ENCODE measurements at regions not wholly inside any gene's neighbourhood (a gene's known extent, or its start where the extent isn't known, plus 50 kb on each side); places are given as distances from the start of the nearest gene placed in this dataset.

DNA sequence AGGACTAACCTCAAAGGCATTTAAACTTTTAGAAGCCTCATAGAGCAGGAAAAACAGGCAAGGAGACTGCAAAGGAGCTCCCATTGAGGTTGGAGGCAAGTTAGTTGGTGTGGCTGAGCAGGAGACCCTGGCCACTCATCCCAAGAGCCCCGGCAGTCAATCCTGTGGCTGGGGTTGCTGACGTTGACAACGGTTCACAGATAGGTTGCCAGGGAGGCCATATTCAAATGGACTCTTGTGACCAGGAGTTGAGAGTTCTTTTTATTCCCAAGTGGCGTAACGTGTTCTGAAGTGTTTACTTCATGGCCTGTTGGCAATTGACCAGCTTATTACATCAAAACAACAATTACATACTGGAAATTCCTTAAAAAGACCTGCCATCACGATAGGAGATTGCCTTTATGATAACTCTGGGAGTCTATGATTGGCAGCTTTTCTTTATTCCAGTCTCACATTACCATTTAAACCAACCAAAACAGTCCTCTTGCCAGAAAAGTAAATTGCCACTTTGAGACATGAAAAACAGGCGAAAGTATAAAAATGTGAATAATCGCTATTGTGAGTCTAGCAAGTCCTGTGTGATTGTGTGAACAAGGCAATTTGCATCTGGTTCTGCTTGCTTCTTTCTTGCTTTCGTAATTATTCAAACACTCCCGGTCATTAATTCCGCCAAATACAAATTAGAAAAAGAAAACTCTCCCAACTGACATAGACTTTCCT is 394.9 kb downstream of the MED10 start:
- peak; percentile 39 for DNase-seq

DNA sequence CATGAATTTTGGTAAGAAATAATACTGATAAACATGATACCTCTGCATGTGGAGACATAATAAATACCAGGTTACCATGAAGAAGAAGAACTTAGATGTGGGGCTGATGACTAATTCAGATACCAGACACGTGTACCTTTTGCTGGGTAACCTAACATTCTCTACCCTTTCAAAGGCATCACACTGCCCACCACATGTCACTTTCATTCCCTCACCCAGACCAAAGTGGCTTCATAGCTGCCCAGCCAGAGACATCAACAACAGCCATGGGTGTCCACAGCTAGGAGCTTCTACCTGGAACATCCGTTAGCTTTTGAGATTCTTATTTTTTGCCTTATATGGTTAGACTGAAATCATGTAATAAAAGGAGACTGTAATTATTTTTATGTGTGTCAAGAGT is 396.8 kb downstream of the MED10 start:
- no peak for DNase-seq

DNA sequence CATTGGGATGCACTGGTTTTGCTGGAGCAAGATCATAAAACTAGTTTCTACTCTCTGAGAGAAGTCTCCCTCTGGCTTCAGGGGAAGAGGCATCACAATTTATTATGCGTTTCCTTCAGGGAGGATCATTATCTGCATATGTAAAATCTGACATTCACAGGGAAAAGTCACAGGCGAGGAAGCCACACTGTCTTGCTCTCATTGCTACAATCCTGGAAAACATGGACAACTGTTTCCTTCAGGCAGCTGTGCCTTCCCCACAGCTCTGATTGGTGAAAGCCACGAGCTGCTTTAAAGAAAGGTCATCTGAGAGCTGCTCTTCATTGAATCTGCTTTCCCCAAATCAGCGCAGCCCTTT is 397.8 kb downstream of the MED10 start:
- DNase-seq = no peak

DNA sequence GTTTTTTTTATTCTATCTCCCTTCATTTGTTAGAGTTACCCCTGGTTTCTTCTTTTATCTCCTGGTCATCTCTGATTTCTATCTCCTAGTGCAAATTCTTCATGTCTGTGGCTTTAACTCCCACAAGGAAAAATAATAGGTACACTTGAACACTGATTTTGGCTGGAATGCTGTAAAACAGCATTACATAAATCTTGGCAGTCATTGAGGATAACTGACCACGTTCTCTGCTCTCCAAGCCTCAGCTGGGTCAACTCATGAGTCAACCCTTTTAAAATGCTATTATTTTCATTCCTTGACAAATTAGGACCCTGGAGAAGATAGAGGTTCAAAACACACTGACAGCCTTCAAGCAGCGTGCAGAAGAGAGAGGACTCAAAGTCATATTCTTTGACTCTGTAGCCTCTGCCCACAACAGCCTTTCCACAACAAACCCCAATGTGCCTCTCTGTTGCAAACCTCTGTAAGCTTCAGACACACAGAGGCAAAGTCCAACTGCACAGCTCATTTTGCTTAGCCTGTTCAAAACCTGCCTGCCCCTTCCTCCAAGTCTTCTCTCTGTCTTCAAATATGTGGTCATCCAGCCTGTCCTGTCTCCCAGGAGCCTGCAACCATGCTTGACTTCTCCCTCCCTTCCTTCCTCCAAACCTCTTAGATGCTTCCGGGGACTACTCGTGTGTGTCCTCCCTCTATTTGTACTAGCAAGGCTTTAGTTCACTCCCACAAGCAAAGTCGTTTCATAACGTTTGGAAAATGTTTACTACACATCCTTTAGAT is 398.4 kb downstream of the MED10 start:
- no peak for DNase-seq

DNA sequence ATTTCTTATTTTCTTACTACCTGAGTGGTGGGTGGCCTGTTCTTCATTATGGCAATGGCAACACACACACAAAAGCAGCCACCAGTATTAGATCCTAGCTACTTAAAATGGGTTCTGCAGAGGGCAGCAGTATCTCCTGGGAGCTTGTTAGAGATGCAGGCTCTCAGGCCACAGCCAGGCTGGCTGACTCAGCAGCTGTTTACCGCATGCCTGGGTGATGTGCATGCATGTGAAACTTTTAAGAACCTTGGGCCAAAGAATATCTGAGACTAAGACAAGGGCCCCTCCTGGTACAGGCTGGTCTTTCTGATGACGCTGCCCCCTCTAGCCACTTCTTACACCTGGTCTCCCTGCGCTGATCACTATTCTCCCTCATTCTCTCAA is 399.0 kb downstream of the MED10 start:
- no peak for DNase-seq

DNA sequence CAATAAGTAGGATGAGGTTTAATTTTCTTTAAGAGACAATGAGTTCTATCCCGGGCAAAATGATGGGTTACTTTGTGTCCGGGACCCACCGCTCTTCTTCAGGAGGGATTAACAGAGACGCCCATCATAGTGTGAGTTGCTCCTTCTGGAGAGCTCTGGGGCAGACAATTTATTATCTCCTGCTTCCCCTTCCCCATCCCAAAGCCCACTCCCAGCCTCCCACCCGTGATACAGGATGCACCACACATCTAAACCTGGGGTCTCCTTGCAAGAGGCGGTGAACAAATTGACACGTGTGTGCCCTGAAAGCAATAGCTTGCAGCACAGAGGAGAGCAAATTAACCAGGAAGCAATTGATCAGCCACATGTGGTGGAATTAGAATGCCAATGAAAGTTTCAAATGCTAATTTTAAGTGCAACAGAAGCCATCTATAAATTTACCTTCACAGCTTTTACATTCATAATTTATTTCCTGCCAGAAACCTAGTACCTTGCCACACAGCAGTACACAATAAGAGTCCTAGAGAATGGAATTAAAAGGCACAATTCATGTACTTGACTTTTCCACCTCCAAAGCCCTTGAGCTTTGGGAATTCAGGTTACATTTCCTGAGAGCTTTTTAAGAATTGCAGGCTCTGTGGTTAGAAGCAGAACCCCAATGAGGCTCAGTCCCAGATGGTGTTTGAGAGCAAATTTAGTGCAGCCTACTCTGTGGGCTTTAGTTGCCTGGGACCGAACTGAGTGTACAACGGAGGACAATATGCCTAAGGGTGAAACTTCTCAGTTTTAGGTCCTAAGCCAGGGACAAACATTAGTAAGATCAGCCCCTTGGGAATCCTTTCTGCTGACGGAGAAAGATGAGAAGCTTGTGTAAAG is 399.6 kb downstream of the MED10 start:
- no peak for DNase-seq

DNA sequence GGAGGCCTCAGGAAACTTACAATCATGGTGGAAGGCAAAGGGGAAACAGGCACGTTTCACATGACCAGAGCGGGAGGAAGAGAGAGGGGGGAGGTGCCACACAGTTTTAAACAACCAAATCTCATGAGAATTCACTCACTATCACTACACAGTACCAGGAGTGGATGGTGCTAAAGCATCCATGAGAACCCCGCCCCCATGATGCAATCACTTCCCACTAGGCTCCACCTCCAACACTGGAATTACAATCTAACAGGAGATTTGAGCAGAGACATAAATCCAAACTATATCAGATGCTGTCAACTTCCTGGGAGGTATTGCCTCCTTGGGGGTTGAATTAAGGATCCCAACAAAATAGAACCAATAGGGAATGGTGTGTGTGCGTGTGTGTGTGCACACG is 407.1 kb downstream of the MED10 start:
- DNase-seq = no peak

DNA sequence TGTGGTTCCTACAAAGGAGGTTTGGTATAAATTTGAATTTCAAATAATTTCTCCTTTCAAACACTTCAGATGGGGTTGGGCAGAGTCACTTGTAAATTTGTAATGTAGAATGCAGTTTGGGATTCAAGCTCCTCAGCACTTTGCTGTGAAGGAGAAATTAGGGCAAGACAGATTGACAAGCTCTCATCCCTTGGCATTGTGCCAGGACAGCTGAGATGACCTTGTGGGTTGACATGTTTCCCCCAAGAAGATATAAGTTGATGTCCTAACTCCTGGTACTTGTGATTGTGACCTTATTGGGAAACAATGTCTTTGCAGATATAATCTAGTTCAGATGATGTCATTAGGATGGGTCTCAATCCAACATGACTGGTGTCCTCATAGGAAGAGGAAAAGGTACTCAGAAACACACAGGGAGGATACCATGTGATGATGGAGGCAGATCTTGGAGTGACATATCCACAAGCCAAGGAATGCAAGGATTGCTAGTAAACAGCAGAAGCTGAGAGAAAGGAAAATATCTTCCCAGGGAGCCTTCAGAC is 408.3 kb downstream of the MED10 start:
- no peak for DNase-seq

DNA sequence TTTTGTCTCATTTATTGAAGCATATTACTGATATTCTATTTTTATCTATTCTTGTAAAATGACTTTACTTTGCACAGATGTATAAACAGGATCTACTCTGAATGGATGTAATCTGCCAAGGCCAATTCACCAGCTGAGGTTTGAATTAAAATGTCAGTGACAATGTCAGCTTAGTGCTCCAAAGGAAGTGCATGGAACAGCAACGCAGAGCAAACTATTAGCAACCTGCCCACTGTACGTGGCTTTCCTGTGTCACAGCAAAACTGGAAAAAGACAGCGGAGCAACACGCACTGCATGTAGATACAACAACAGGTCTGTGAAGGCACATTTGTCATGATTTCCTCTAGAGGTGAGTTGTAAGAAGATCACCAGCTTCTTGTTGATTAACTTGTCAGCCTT is 409.4 kb downstream of the MED10 start:
- no peak for DNase-seq

DNA sequence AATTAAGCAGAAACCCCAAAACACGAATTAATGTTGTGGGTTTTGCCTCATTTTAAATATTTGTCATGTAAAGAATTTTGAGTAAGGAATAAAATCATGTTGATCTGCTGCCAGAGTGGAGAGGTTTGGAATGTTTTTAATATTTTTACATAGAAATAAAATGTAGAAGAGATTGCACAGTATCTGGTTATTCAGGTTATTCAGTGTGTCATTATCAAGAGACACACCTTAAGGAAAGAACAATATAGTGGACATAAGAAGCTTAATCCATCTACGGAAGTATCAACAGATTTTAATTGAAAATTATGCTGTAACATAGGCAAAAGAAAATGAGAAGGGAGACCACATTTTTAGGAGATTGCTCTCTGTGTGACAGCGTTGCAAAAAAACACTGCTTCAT is 410.4 kb downstream of the MED10 start:
- no peak for DNase-seq

DNA sequence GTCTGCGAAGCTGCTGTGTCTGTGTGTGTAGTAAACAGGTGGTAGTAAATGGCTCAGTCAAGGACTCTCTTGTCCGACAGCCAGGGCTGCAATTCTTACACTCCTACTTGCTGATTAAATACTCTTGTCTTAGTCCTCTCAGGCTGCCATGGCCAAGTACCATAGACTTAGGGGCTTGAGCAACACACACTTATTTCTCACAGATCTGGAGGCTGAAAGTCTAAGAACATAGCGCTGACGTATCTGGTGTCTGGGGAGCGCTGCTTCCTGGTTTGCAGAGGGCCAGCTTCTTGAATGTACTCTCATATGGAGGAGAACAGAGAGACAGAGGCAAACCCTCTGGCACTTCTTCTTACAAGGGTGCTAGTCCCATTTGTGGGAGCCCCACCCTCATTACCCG is 411.0 kb downstream of the MED10 start:
- no peak for DNase-seq

DNA sequence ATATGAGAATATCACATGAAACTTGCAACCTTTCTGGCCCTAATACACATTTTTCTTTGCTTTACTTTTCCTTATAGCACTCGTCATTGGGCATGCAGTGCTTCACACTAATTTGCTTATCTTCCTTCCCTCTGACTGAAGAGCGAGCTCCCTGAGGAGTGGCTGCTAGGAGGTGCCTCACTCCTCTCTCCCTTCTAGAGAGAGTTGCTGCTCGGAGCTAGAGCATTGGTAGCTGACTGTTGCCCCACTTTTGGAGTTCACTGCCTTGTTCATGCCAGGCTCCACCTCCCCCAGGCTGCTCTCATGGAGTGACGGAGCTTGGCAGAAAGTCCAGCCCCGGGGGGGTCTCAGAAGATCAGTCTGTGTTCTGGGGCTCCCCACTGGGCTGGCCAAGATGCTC is 413.2 kb downstream of the MED10 start:
- DNase-seq = no peak

DNA sequence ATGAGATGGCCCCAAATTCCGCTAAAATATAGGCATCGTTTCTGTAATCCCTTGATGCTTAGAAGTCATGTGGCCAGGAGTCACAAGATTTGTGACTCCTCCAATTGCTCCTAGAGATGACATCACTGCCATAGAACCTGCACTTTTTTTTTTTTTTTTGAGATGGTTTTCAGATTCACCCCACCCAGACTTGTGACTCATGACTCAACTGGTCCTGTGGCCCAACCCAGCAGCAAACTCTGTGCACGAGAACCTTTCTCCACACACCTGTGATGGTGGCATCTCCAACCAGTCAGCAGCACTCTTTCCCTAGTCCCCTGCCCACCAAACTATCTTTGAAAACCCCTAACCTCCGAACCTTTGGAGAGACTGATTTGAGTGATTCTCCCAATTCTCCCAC is 414.0 kb downstream of the MED10 start:
- DNase-seq = no peak

DNA sequence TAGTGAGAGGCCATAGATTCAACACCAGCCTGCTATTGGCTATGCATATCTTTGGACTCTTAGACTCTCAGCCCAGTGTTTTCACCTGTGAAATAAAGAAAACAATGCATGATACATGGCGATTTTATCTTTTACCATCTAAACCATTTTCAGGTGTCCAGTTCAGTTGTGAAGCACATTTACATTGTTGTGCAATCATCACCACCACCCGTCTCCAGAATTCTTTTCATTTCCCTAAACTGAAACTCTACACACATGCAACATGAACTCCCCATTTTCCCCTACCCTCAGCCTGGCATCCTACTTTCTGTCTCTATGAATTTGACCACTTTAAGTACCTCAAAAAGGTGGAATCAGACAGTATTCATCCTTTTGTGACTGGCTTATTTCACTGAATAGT is 420.6 kb downstream of the MED10 start:
- no peak for DNase-seq

DNA sequence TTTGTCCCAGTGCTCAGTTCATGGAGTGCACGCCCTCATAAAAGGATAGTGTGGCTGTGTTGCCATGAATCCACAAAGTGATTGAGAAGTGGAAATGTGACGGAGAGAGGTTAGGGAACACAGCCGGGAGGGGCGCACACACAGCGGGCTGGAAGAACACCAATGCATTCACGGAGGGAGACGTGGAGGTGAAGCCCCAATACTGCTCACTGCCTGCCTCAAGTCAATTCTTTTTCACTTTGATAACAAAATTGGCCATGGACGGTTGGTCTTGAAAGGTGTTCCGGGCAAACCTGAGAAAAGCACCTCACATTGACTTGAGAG is 424.1 kb downstream of the MED10 start:
- DNase-seq = no peak

DNA sequence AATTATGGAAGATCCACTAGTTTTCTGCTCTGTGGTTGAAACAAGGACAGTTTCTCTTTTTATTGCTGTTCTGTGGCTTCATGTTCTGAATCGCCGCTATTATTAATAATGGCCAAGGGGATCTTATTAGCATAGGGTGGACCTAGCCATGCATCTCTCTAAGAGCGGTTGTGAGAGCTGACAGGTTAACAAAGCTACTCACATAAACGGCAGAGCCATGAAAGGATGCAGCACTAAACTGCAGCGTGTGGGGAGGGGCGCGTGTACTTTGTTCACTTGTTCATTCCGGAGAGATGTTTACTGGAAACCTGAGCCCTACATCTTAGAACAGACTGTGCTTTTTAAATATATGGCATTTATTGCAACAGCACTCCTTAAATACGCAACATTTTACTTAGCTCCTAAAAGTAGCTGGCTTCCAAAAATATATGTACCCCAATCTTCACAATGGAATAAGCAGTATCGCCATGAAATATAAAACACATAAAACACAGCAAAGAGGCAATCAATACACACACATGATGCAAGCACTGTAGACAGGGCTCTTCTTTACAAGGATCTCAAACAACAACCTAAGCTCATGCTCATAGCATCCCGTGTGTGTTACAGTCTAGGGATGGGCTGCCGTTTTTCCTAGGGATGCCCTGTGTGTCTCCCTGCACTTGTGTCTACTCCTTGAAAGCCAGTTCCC is 424.6 kb downstream of the MED10 start:
- DNase-seq = no peak

DNA sequence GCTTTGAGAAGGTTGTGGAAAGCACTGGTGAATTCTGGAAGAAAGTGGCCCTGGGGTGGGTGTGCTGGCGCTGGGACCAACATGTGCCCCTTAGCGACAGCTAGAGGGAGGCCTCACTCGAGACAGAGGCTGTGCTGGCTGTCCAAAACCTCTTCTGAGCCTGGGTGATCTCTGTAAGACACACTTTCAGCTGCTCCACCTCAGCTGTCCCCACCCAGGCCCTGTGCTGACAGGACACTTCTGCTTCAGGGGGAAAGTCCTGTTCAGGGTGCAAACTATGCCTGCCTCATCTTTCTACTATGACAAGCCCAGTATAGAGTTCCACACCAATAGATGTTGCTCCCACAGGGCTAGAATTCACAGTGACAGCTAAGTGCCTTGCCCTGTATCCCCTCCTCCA is 426.4 kb downstream of the MED10 start:
- no peak for DNase-seq

DNA sequence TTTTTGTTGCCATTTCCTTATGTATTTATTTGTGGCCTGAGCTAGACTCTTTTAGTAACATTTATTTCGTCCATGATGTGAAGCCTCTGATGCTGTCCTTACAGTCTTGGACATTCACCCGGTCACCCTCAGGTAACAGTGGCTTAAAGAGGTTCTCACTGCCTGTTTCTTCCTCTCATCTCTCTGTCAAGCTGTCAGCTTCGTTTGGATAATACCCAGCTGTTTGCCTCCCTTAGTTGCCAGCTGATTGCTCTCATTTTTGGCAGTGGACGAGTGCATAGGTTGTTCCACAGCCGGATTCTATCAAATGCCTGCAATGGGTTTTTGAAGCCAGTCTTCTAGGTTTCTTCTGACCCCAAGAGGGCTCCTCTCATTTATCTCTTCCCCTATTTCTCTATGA is 427.7 kb downstream of the MED10 start:
- DNase-seq = no peak

DNA sequence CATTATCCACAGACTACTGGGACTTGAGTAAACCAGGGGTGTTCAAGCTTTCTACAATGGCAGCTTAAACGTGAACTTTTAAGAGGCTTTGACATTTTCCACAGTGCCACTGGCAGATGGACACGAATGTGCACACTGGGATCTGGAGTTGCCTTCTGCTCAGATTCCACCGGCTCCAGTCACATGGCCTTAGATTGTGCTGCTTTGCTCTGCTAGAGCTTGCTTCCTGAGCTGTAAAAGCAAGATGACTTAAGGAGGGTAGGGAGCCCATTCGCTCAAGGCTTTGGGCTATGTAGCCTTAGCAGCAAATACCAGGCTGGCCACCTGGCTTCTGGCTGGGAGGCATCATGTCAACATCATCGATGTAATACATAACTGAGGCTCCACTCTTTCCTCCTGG is 436.9 kb downstream of the MED10 start:
- no peak for DNase-seq

DNA sequence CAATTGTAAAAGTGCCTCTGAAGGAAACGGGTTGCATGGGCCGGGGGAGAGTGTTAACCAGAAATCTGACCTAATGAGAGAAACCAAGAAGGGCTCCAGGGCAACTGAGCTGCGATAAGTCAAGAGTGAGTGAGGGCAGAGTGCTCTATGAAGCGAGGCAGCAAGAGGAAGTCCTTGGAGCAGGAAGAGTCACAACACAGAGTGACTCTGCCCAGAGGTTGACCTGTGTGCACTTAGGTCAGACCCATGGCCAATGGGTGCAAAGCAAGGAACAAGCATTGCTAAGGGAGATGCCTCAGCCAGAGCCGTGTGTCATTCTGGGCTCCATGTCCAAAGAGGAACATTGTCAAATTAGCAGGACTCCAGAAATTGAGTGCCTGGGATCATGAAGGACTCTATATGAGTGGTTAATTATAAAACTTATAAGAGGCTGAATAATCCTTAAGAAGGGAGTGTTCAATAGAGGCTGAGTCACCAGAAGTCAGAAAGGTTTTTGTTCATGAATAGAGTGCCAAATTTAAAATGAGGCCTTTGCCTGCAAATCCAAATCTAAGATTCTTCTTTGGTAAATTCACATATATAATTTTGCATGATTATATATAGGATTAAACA is 438.5 kb downstream of the MED10 start:
- no peak for DNase-seq

DNA sequence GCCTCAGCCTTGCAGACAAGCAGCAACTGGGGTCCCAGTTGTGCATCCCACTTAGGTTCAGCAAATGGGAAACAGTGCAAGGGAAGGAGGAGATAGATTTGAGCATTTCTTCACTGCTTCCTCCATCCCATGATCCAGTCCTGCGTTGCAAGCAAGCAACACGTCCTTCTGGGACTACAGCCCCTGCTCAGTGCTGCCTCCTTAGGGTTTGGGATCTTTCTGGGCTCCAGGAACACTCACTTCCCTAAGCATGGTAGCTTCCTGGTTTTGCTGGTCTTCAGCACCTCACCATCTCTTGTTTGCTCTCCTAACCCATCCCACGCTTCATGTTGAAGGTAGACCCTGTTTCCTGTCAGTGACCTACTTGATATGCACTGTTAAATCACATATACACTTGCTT is 444.7 kb downstream of the MED10 start:
- no peak for DNase-seq

DNA sequence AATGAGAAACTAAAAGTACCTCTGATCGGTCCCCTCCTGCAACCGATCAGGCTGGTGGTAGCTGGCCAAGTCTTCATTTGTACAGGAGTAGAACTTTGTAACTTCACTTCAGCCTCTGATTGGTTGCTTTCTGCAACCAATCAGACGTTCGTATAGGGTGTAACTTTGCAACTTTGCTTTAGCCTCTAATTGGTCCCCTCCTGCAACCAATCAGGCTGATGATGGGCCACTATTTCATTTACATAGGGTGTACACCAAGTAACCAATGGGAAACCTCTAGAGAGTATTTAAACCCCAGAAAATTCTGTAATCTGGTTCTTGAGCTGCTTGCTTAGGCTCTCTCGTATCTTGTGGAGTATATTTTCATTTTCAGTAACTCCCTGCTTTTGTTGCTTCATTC is 445.5 kb downstream of the MED10 start:
- DNase-seq = no peak

DNA sequence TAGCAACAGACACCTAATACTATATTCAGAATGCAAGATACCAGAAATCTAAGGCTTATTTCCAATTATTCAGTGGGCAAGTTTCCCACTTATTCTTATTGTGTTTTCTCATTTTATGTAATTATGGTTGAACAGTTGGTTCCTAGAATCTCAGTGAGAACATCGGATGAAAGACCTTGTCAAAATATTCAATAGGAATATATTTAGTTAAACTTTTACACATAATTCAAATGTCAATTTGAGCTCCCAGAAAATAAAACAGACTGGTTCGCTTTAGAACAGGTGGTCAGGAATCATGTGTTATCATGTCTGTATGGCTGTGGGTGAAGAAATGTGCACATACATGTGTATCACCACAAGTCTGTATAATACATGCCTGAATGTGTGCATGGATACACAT is 447.8 kb downstream of the MED10 start:
- no peak for DNase-seq
